GM21367 (cell line): ENCODE measurements at regions not wholly inside any gene's neighbourhood (a gene's known extent, or its start where the extent isn't known, plus 50 kb on each side); places are given as distances from the start of the nearest gene placed in this dataset.

Source experiments
- ATAC-seq: cut with Tn5 transposase; IDR thresholded peaks from one replicate; pipeline ENCODE4 v1.9.1; 2021; ENCODE audit not compliant: unreplicated experiment

GRCh38 chr6:163950159-163950558, 535.6 kb downstream of the QKI start:
- ATAC-seq, result no peak

GRCh38 chr6:163949431-163949830, 534.9 kb downstream of the QKI start:
- no peak for ATAC-seq

- ATAC-seq, result no peak
Observed at GRCh38 chr6:163948250-163948649, 533.7 kb downstream of the QKI start.

GRCh38 chr6:163947276-163947675, 532.8 kb downstream of the QKI start:
- ATAC-seq, result no peak

- ATAC-seq, result no peak
Observed at GRCh38 chr6:163946437-163946836, 531.9 kb downstream of the QKI start.

GRCh38 chr6:163945808-163946207, 531.3 kb downstream of the QKI start:
- ATAC-seq, result no peak

GRCh38 chr6:163944897-163945296, 530.4 kb downstream of the QKI start:
- ATAC-seq, result no peak

GRCh38 chr6:163943607-163944385, 529.3 kb downstream of the QKI start:
- ATAC-seq, result no peak

- ATAC-seq, result no peak
Observed at GRCh38 chr6:163942790-163943189, 528.3 kb downstream of the QKI start.

GRCh38 chr6:163941624-163941976, 527.1 kb downstream of the QKI start:
- ATAC-seq, result no peak

- no peak for ATAC-seq
Observed at GRCh38 chr6:163940705-163941623, 526.4 kb downstream of the QKI start.

GRCh38 chr6:163937071-163937470, 522.6 kb downstream of the QKI start:
- no peak for ATAC-seq

GRCh38 chr6:163935158-163935762, 520.7 kb downstream of the QKI start:
- ATAC-seq, result no peak

- ATAC-seq, result no peak
Observed at GRCh38 chr6:163930012-163930411, 515.5 kb downstream of the QKI start.

- no peak for ATAC-seq
Observed at GRCh38 chr6:163929538-163929937, 515.0 kb downstream of the QKI start.

- ATAC-seq, result no peak
Observed at GRCh38 chr6:163926642-163927041, 512.1 kb downstream of the QKI start.

- no peak for ATAC-seq
Observed at GRCh38 chr6:163925839-163926238, 511.3 kb downstream of the QKI start.

GRCh38 chr6:163923658-163924411, 509.3 kb downstream of the QKI start:
- no peak for ATAC-seq

GRCh38 chr6:163922562-163922961, 508.0 kb downstream of the QKI start:
- no peak for ATAC-seq

- ATAC-seq, result no peak
Observed at GRCh38 chr6:163919652-163920051, 505.1 kb downstream of the QKI start.
